AG04450 (cell line): ENCODE measurements at regions not wholly inside any gene's neighbourhood (a gene's known extent, or its start where the extent isn't known, plus 50 kb on each side); places are given as distances from the start of the nearest gene placed in this dataset.

Source experiments
- CTCF ChIA-PET: fragments of 300-600, 350-600 bp; formaldehyde crosslinking; extraction: SDS; loops from one replicate; lab custom pipeline; 2022; ENCODE audit warnings: antibody characterized with exemption, inconsistent platforms; lab: Charles Lee
- POLR2A ChIA-PET: fragments of 350-600 bp; formaldehyde crosslinking; extraction: SDS; loops from one replicate; lab custom pipeline; 2021; ENCODE audit warnings: antibody characterized with exemption, inconsistent platforms; lab: Yijun Ruan, JAX
- DNase-seq: peaks from one replicate; pipeline ENCODE4 v3.0.0-alpha.2; 2011; ENCODE audit warnings: low read depth, low spot score
- H3K27ac ChIP-seq: one replicate; pipeline ENCODE4 v1.5.1; 2012; ENCODE audit warnings: low read depth, low read length, control low read depth
- H3K27me3 ChIP-seq: one replicate; pipeline ENCODE4 v1.6.0; 2012; ENCODE audit warnings: low read length; ENCODE audit not compliant: control insufficient read depth, insufficient read depth
- H3K4me3 ChIP-seq: 2 replicates; pipeline ENCODE4 v1.5.1; 2011; ENCODE audit warnings: mild to moderate bottlenecking, low read depth, low read length, control low read depth
- H3K9me3 ChIP-seq: 2 replicates; pipeline ENCODE4 v1.5.1; 2012; ENCODE audit warnings: low read length; ENCODE audit not compliant: control insufficient read depth, insufficient read depth
- CTCF ChIP-seq: IDR thresholded peaks from 2 replicates; pipeline ENCODE4 v1.5.1; 2011; ENCODE audit warnings: low read depth, low read length, control low read depth, inconsistent platforms

DNA sequence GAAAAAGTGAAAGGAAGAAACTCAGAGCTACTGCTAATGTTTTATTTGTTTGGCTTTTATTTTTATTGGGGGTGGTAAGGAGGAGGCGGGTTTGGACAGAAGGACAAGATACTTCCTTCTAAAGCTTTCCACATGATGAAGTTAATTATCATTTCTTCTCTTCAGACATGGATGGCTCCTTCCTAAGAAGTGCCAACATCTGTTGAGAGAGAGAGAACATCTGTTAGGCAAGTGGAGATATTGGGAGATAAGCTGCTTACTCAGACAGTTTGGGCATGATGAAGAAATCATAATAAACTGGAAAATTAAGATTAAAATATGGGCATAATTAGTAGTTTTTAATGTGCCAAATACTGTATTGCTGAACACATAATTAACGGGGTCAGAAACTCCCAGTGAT lies 535.7 kb upstream of the INTU start:
- Histone ChIP-seq H3K27me3 (no peaks in the 10 kb centered on the region), H3K27ac (no peak overlapping the region), H3K4me3 (no peak overlapping the region), H3K9me3 (no peaks in the 10 kb centered on the region)
- DNase-seq = no peak
- ChIA-PET CTCF (interaction anchor here (0.7 kb wide), 1 partner anchor 441 kb away, joined by 3 read pairs; no protein-coding TSS in a partner anchor), POLR2A (no interaction called here)
- no peak for TF ChIP-seq CTCF

DNA sequence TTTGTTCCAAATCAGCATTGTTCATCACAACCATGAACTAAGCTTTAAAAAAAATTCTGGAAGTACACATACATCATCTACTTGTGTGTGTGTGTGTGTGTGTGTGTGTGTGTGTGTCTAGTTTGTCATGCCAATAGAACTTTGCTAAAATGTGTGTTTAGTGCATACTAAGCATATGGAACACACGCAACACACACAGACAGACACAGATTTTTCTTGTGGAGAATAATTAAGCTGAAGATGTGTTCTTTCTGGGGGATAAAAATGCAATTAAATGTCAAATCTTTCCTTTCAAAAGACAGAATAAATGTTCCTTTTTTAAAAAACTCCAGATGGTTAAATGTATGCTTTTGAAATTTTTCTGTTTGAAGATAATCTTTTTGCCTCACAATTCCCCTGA lies 530.4 kb upstream of the INTU start:
- Histone ChIP-seq H3K4me3 (no peak overlapping the region), H3K27ac (no peak overlapping the region), H3K9me3 (no peaks in the 10 kb centered on the region), H3K27me3 (no peaks in the 10 kb centered on the region)
- POLR2A ChIA-PET = no interaction called here
- TF ChIP-seq CTCF = no peak
- DNase-seq = no peak
- CTCF ChIA-PET = no interaction called here

DNA sequence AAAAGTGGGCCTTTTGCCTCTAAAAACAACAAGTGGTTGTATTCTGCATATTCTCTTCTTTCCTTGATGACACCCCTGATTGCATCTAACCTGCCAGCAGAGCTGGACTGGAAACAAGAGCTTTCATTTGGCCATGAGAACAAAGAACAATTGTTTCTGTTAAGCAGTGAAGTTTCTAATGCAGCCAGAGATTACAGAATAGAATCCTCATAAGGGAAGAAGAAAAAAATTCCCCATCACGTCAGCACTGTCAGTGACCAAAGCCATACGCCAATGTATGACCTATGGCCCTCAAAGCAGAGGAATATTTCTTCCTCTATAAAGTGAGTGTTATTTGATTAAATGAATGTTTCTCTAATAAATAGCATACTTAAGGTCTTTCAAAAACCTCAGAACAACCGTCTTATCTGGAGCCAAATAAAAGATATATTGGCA lies 529.1 kb upstream of the INTU start:
- DNase-seq = no peak
- Histone ChIP-seq H3K27ac (no peak overlapping the region), H3K27me3 (no peaks in the 10 kb centered on the region), H3K4me3 (no peak overlapping the region), H3K9me3 (no peaks in the 10 kb centered on the region)
- TF ChIP-seq CTCF = no peak
- ChIA-PET POLR2A (no interaction called here), CTCF (no interaction called here)

DNA sequence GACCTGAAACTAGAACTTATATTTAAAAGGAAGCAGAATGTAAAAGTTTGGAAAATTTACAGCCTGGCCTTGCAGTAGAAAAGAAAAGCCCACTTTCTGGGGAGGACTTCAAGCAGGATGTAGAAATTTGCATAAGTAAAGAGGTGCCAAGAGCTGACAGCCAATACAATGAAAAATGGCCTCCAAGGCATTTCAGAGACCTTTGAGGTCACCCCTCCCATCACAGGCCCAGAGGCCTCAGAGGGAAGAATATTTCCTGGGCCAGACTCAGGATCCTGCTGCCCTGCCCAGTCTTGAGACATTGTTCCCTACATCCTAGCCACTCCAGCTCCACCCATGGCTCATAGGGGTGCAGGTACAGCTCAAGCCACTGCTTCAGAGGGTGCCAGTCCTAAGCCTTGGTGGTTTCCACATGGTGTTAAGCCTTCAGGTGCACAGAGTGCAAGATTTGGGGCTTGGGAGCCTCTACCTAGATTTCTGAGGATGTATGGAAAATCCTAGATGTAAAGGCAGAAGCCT lies 518.9 kb upstream of the INTU start:
- Histone ChIP-seq H3K27me3 (no peaks in the 10 kb centered on the region), H3K27ac (no peak overlapping the region), H3K4me3 (no peak overlapping the region), H3K9me3 (no peaks in the 10 kb centered on the region; the same call in 1 of the 2 replicates)
- no peak for DNase-seq
- ChIA-PET POLR2A (no interaction called here), CTCF (no interaction called here)
- TF ChIP-seq CTCF = no peak

- no peaks in the 10 kb centered on the region for H3K27me3 ChIP-seq
- DNase-seq = no peak
- H3K27ac ChIP-seq = no peak overlapping the region
- no peak for TF ChIP-seq CTCF
- CTCF ChIA-PET = no interaction called here
- H3K9me3 ChIP-seq = no peaks in the 10 kb centered on the region
- no peak overlapping the region for H3K4me3 ChIP-seq
- POLR2A ChIA-PET = no interaction called here
Observed at GRCh38 chr4:127118681-127119080, 514.1 kb upstream of the INTU start.
